ENCODE measurements at regions not wholly inside any gene's neighbourhood (a gene's known extent, or its start where the extent isn't known, plus 50 kb on each side); places are given as distances from the start of the nearest gene placed in this dataset.

GRCh38 chr16:35221482-35222185 lies 1762.2 kb downstream of the TP53TG3F start:
- TF ChIP-seq CTCF (conservative IDR thresholded peaks at IDR 0.05; ENCODE audit: control insufficient read depth, insufficient read depth, low read depth, low read length): no peak
- DNase-seq (ENCODE audit: low read depth): no peak
- H3K4me3 ChIP-seq (ENCODE audit: control insufficient read depth, low read depth, low read length): no peak overlapping the region

- H3K4me3 ChIP-seq (ENCODE audit: control insufficient read depth, low read depth, low read length): no peak overlapping the region
- DNase-seq (ENCODE audit: low read depth): no peak
- no peak for TF ChIP-seq CTCF (conservative IDR thresholded peaks at IDR 0.05; ENCODE audit: control insufficient read depth, insufficient read depth, low read depth, low read length)
Observed at GRCh38 chr16:35234679-35235078, 1775.3 kb downstream of the TP53TG3F start.

- no peak for TF ChIP-seq CTCF (conservative IDR thresholded peaks at IDR 0.05; ENCODE audit: control insufficient read depth, insufficient read depth, low read depth, low read length)
- H3K4me3 ChIP-seq (ENCODE audit: control insufficient read depth, low read depth, low read length): no peak overlapping the region
Observed at GRCh38 chr16:35239561-35239960, 1780.1 kb downstream of the TP53TG3F start.

GRCh38 chr16:35249051-35249450 lies 1789.6 kb downstream of the TP53TG3F start:
- DNase-seq (ENCODE audit: low read depth): no peak
- H3K4me3 ChIP-seq (ENCODE audit: control insufficient read depth, low read depth, low read length): no peak overlapping the region
- TF ChIP-seq CTCF (conservative IDR thresholded peaks at IDR 0.05; ENCODE audit: control insufficient read depth, insufficient read depth, low read depth, low read length): no peak

More at GRCh38 chr16:35239561-35239960, 1780.1 kb downstream of the TP53TG3F start:
- DNase-seq (ENCODE audit: low read depth): no peak

GRCh38 chr16:35252356-35252936 lies 1793.0 kb downstream of the TP53TG3F start:
- peak; percentile 6 for DNase-seq (ENCODE audit: low read depth)
- no peak for TF ChIP-seq CTCF (conservative IDR thresholded peaks at IDR 0.05; ENCODE audit: control insufficient read depth, insufficient read depth, low read depth, low read length)
- no peak overlapping the region for H3K4me3 ChIP-seq (ENCODE audit: control insufficient read depth, low read depth, low read length)

- no peak for DNase-seq (ENCODE audit: low read depth)
- no peak for TF ChIP-seq CTCF (conservative IDR thresholded peaks at IDR 0.05; ENCODE audit: control insufficient read depth, insufficient read depth, low read depth, low read length)
- no peak overlapping the region for H3K4me3 ChIP-seq (ENCODE audit: control insufficient read depth, low read depth, low read length)
Observed at GRCh38 chr16:35255186-35255803, 1795.9 kb downstream of the TP53TG3F start.

All from fibroblast of mammary gland (primary cell).